Mesothelial cell of epicardium (in vitro differentiated cells): ENCODE measurements at regions not wholly inside any gene's neighbourhood (a gene's known extent, or its start where the extent isn't known, plus 50 kb on each side); places are given as distances from the start of the nearest gene placed in this dataset.

ENCODE experiments used
- DNase-seq, 2 experiments: peaks; one replicate each; pipeline ENCODE4 v3.0.0; 2021; ENCODE audit warnings: low spot score in 2 of 2; ENCODE audit not compliant: unreplicated experiment in 2 of 2
- H3K27ac Mint-ChIP-seq: 2 replicates; pipeline ENCODE4 v1.8.0; 2021; ENCODE audit warnings: mixed read lengths
- H3K27me3 Mint-ChIP-seq: 2 replicates; pipeline ENCODE4 v1.8.0; 2021; ENCODE audit warnings: low read depth, mixed read lengths
- H3K36me3 Mint-ChIP-seq: 2 replicates; pipeline ENCODE4 v1.8.0; 2021; ENCODE audit warnings: mixed read lengths
- H3K4me1 Mint-ChIP-seq: 2 replicates; pipeline ENCODE4 v1.8.0; 2021; ENCODE audit warnings: mixed read lengths
- H3K4me3 Mint-ChIP-seq: 2 replicates; pipeline ENCODE4 v1.8.0; 2021; ENCODE audit warnings: mild to moderate bottlenecking, moderate library complexity, mixed read lengths
- H3K9me3 Mint-ChIP-seq: 2 replicates; pipeline ENCODE4 v1.8.0; 2021; ENCODE audit warnings: mixed read lengths
- TF ChIP-seq, protein P1 (sequence below): fragments of 200-600 bp; sonication (generic); IDR thresholded peaks from one replicate; pipeline ENCODE4 v1.5.0; 2021; ENCODE audit warnings: antibody characterized with exemption; ENCODE audit not compliant: unreplicated experiment

GRCh38 chr2:16257322-16258028 lies 317.1 kb downstream of the MYCN start:
- DNase-seq, result no peak

GRCh38 chr2:16256601-16257321 lies 316.4 kb downstream of the MYCN start:
- DNase-seq, result no peak
- TF ChIP-seq, protein P1, sequence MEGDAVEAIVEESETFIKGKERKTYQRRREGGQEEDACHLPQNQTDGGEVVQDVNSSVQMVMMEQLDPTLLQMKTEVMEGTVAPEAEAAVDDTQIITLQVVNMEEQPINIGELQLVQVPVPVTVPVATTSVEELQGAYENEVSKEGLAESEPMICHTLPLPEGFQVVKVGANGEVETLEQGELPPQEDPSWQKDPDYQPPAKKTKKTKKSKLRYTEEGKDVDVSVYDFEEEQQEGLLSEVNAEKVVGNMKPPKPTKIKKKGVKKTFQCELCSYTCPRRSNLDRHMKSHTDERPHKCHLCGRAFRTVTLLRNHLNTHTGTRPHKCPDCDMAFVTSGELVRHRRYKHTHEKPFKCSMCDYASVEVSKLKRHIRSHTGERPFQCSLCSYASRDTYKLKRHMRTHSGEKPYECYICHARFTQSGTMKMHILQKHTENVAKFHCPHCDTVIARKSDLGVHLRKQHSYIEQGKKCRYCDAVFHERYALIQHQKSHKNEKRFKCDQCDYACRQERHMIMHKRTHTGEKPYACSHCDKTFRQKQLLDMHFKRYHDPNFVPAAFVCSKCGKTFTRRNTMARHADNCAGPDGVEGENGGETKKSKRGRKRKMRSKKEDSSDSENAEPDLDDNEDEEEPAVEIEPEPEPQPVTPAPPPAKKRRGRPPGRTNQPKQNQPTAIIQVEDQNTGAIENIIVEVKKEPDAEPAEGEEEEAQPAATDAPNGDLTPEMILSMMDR, result no peak
- no peak overlapping the region for H3K27ac Mint-ChIP-seq
- H3K36me3 Mint-ChIP-seq, result no peaks in the 10 kb centered on the region
- peaks cover 6% of the 10 kb centered on the region for H3K4me1 Mint-ChIP-seq
- H3K4me3 Mint-ChIP-seq, result no peak overlapping the region
- peaks cover 8% of the 10 kb centered on the region for H3K9me3 Mint-ChIP-seq
- no peaks in the 10 kb centered on the region for H3K27me3 Mint-ChIP-seq

More at GRCh38 chr2:16257322-16258028, 317.1 kb downstream of the MYCN start:
- Mint-ChIP-seq H3K27me3 (no peaks in the 10 kb centered on the region), H3K4me3 (no peak overlapping the region), H3K36me3 (no peaks in the 10 kb centered on the region), H3K9me3 (peaks cover 8% of the 10 kb centered on the region), H3K27ac (no peak overlapping the region), H3K4me1 (peaks cover under 1% of the 10 kb centered on the region)
- TF ChIP-seq, protein P1, result no peak

DNA sequence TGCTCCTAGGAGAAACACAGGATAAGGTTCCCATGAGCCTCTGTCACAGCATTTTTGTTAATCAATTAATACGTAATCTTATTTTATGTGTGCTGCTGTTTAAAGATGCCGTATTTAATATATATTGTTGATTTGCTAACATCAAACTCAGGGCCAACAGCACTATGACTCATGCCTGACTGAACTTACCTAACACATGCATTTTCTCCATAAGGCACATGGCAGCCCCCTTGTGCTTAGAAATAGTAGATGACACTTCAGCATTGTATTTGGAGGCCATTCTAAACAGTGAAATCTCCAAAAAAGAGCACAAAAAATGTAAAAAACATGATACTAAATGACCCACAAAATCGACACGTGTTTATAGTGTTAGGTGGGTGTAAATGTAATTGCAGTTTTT lies 314.8 kb downstream of the MYCN start:
- no peaks in the 10 kb centered on the region for H3K27me3 Mint-ChIP-seq
- peaks cover 8% of the 10 kb centered on the region for H3K9me3 Mint-ChIP-seq
- no peak overlapping the region for H3K27ac Mint-ChIP-seq
- H3K36me3 Mint-ChIP-seq, result no peaks in the 10 kb centered on the region
- TF ChIP-seq, protein P1, result no peak
- DNase-seq, result no peak
- peaks cover 10% of the 10 kb centered on the region for H3K4me1 Mint-ChIP-seq
- no peak overlapping the region for H3K4me3 Mint-ChIP-seq

DNA sequence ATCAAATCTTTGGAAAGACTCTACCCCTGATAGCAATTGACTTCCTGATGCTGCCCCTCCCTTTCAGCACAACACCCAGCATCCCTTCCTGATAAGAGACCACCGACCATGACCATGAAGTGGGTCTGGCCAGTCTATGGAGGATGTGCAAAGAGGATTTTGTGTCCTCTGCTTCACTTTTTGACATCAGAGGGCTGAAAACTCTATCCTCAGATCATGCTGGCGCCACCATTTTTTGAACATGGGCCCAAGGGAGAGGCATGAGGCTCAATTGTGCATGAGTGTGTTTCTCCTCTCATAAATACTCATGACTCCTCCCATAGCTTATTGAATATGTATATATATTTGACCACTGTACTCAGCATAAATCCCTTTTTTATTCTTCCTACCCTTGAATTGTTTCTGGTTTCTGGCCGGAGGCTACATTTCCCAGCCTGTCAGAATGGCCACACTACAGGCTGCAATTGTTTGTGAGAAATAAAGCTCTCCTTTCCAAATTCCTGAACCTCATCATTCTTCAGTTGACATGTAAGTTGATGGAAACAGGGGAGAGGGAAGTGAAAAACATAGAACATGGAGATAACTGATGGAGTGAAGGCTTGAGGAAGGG lies 314.1 kb downstream of the MYCN start:
- TF ChIP-seq, protein P1, result no peak
- DNase-seq, result no peak
- no peak overlapping the region for H3K4me3 Mint-ChIP-seq

GRCh38 chr2:16253291-16253690 lies 312.9 kb downstream of the MYCN start:
- no peak for DNase-seq
- Mint-ChIP-seq H3K27ac (no peak overlapping the region), H3K4me3 (no peak overlapping the region), H3K4me1 (peaks cover 20% of the 10 kb centered on the region), H3K9me3 (peaks cover 8% of the 10 kb centered on the region), H3K36me3 (no peaks in the 10 kb centered on the region), H3K27me3 (no peaks in the 10 kb centered on the region)
- TF ChIP-seq, protein P1, result no peak

More for the DNA sequence above, 314.1 kb downstream of the MYCN start:
- H3K4me1 Mint-ChIP-seq, result peaks cover 10% of the 10 kb centered on the region
- H3K36me3 Mint-ChIP-seq, result no peaks in the 10 kb centered on the region
- H3K9me3 Mint-ChIP-seq, result peaks cover 8% of the 10 kb centered on the region
- no peaks in the 10 kb centered on the region for H3K27me3 Mint-ChIP-seq
- H3K27ac Mint-ChIP-seq, result no peak overlapping the region
